ENCODE measurements at regions not wholly inside any gene's neighbourhood (a gene's known extent, or its start where the extent isn't known, plus 50 kb on each side); places are given as distances from the start of the nearest gene placed in this dataset.

DNA sequence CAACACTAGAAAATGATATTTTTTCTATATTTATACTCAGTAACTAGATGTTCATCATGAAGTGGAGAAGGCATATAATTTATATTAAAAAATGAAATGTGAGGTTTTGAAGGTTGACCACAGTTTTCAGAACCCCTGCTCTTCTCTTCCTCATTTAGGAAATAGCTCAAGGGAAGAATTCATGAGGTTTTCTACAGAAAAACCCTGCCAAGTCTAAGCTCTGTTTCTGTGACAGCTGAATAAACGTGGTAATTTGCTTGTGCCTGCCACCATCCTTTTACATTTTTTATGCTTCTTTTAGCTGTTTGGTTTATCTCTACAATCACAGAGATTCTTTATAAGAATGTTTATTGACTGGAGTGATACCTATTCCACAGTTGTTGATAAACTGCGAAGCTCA is 630.3 kb upstream of the POT1 start:
- 74% methylated on average over 2 of the region's 2 CpGs for WGBS (ENCODE audit: low lambda C conversion rate, missing lambda C conversion rate)
- Histone ChIP-seq H3K27me3 (no peaks in the 10 kb centered on the region), H3K79me2 (no peaks in the 10 kb centered on the region), H3K4me3 (no peak overlapping the region), H3K36me3 (replicated peaks; ENCODE audit: insufficient read depth, low read depth) (no peaks in the 10 kb centered on the region), H3K9me3 (ENCODE audit: low read depth) (no peaks in the 10 kb centered on the region), H3K4me1 (ENCODE audit: insufficient read depth) (no peaks in the 10 kb centered on the region), H3K9me2 (replicated peaks; ENCODE audit: insufficient read depth) (no peaks in the 10 kb centered on the region), H3K27ac (no peak overlapping the region), H2AFZ (no peak overlapping the region), H4K20me1 (ENCODE audit: insufficient read depth, poor library complexity, severe bottlenecking) (no peaks in the 10 kb centered on the region), H3K4me2 (no peak overlapping the region)
- TF ChIP-seq EZH2 (IDR thresholded peaks at IDR 0.05; ENCODE audit: borderline replicate concordance) (no peak), EZH2phosphoT487 (IDR thresholded peaks at IDR 0.05; ENCODE audit: low read depth, severe bottlenecking, unreplicated experiment) (no peak)
- TF ChIP-seq, protein P1, sequence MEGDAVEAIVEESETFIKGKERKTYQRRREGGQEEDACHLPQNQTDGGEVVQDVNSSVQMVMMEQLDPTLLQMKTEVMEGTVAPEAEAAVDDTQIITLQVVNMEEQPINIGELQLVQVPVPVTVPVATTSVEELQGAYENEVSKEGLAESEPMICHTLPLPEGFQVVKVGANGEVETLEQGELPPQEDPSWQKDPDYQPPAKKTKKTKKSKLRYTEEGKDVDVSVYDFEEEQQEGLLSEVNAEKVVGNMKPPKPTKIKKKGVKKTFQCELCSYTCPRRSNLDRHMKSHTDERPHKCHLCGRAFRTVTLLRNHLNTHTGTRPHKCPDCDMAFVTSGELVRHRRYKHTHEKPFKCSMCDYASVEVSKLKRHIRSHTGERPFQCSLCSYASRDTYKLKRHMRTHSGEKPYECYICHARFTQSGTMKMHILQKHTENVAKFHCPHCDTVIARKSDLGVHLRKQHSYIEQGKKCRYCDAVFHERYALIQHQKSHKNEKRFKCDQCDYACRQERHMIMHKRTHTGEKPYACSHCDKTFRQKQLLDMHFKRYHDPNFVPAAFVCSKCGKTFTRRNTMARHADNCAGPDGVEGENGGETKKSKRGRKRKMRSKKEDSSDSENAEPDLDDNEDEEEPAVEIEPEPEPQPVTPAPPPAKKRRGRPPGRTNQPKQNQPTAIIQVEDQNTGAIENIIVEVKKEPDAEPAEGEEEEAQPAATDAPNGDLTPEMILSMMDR (IDR thresholded peaks at IDR 0.05; ENCODE audit: poor library complexity) = no peak
- DNase-seq (ENCODE audit: low spot score) = no peak

DNA sequence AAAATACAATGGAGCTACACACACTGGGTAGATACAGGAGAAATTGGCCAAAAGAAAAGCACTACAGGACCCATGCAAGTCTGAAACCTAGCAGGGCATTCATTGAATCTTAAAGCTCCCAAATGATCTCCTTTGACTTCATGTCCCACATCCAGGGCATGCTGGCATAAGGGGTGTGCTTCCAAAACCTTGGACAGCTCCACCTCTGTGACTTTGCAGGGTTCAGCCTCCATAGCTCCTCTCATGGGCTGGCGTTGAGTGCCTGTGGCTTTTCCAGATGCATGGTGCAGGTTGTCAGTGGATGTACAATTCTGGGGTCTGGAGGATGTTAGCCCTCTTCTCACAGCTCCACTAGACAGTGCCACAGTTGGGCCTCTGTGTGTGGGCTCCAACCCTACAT is 626.3 kb upstream of the POT1 start:
- H3K9me2 ChIP-seq (replicated peaks; ENCODE audit: insufficient read depth) = no peaks in the 10 kb centered on the region
- no peaks in the 10 kb centered on the region for H3K4me1 ChIP-seq (ENCODE audit: insufficient read depth)
- no peaks in the 10 kb centered on the region for H3K36me3 ChIP-seq (replicated peaks; ENCODE audit: insufficient read depth, low read depth)
- no peaks in the 10 kb centered on the region for H3K79me2 ChIP-seq
- no peaks in the 10 kb centered on the region for H4K20me1 ChIP-seq (ENCODE audit: insufficient read depth, poor library complexity, severe bottlenecking)
- 44% methylated on average over 1 of the region's 1 CpG for WGBS (ENCODE audit: low lambda C conversion rate, missing lambda C conversion rate)
- TF ChIP-seq, protein P1 (IDR thresholded peaks at IDR 0.05; ENCODE audit: poor library complexity) = no peak
- TF ChIP-seq EZH2 (IDR thresholded peaks at IDR 0.05; ENCODE audit: borderline replicate concordance) (no peak), EZH2phosphoT487 (IDR thresholded peaks at IDR 0.05; ENCODE audit: low read depth, severe bottlenecking, unreplicated experiment) (no peak)
- no peaks in the 10 kb centered on the region for H3K9me3 ChIP-seq (ENCODE audit: low read depth)
- no peaks in the 10 kb centered on the region for H3K27me3 ChIP-seq
- no peak overlapping the region for H2AFZ ChIP-seq
- no peak overlapping the region for H3K4me3 ChIP-seq
- H3K27ac ChIP-seq = no peak overlapping the region
- no peak overlapping the region for H3K4me2 ChIP-seq
- no peak for DNase-seq (ENCODE audit: low spot score)

DNA sequence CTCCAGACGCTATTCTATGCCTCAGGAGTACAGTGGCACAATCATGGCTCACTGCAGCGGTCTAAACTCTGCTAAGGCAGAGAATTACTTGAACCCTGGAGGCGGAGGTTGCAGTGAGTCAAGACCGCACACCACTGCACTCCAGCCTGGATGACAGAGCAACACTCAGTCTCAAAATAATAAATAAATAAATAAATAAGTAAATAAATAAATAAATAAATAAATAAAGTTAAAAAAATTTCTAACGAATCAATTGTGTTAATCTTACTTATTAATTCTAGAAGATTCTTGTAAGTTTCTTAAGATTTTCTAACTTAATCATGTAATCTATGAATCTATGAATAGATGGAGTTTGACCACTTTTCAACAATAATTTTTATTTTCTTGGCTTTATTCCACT is 621.4 kb upstream of the POT1 start:
- no peaks in the 10 kb centered on the region for H3K36me3 ChIP-seq (replicated peaks; ENCODE audit: insufficient read depth, low read depth)
- no peak overlapping the region for H3K27ac ChIP-seq
- no peaks in the 10 kb centered on the region for H4K20me1 ChIP-seq (ENCODE audit: insufficient read depth, poor library complexity, severe bottlenecking)
- TF ChIP-seq EZH2 (IDR thresholded peaks at IDR 0.05; ENCODE audit: borderline replicate concordance) = no peak
- H3K4me3 ChIP-seq = no peak overlapping the region
- no peaks in the 10 kb centered on the region for H3K27me3 ChIP-seq
- 84% methylated on average over 5 of the region's 5 CpGs for WGBS (ENCODE audit: low lambda C conversion rate, missing lambda C conversion rate)
- no peaks in the 10 kb centered on the region for H3K9me2 ChIP-seq (replicated peaks; ENCODE audit: insufficient read depth)
- DNase-seq (ENCODE audit: low spot score) = no peak
- H3K4me2 ChIP-seq = no peak overlapping the region
- H3K9me3 ChIP-seq (ENCODE audit: low read depth) = no peaks in the 10 kb centered on the region
- no peak overlapping the region for H2AFZ ChIP-seq
- no peaks in the 10 kb centered on the region for H3K4me1 ChIP-seq (ENCODE audit: insufficient read depth)
- H3K79me2 ChIP-seq = no peaks in the 10 kb centered on the region

DNA sequence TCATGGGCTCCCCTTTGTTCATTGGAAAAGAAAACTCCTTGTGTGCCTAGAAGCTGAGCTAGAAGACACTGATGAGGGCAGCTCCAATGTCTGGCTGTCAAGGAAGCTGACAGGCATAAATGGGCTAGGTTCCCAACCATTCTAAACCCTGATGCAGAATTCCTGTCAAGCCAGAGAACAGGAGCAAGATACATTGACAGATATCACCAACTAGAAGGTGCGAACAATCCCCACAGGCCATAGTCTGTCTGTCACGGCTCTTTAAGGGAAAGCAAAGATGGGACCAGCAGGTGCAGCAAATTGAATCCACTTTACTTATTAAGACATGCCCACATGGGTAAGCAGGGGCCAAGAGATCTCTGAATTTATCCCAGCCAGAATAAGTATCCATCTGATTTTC is 617.9 kb upstream of the POT1 start:
- WGBS (ENCODE audit: low lambda C conversion rate, missing lambda C conversion rate) = 59% methylated on average over 2 of the region's 2 CpGs
- Histone ChIP-seq H3K27ac (no peak overlapping the region), H3K9me3 (ENCODE audit: low read depth) (no peaks in the 10 kb centered on the region), H3K4me1 (ENCODE audit: insufficient read depth) (no peaks in the 10 kb centered on the region), H3K9me2 (replicated peaks; ENCODE audit: insufficient read depth) (no peaks in the 10 kb centered on the region), H3K36me3 (replicated peaks; ENCODE audit: insufficient read depth, low read depth) (no peaks in the 10 kb centered on the region), H4K20me1 (ENCODE audit: insufficient read depth, poor library complexity, severe bottlenecking) (no peaks in the 10 kb centered on the region), H3K4me2 (no peak overlapping the region), H3K4me3 (no peak overlapping the region), H2AFZ (no peak overlapping the region), H3K79me2 (no peaks in the 10 kb centered on the region), H3K27me3 (no peaks in the 10 kb centered on the region)
- DNase-seq (ENCODE audit: low spot score) = no peak
- TF ChIP-seq, protein P1 (IDR thresholded peaks at IDR 0.05; ENCODE audit: poor library complexity) = no peak
- no peak for TF ChIP-seq EZH2 (IDR thresholded peaks at IDR 0.05; ENCODE audit: borderline replicate concordance)
- TF ChIP-seq EZH2phosphoT487 (IDR thresholded peaks at IDR 0.05; ENCODE audit: low read depth, severe bottlenecking, unreplicated experiment) = no peak

All from hepatocyte (in vitro differentiated cells).